ENCODE measurements at regions not wholly inside any gene's neighbourhood (a gene's known extent, or its start where the extent isn't known, plus 50 kb on each side); places are given as distances from the start of the nearest gene placed in this dataset.

DNA sequence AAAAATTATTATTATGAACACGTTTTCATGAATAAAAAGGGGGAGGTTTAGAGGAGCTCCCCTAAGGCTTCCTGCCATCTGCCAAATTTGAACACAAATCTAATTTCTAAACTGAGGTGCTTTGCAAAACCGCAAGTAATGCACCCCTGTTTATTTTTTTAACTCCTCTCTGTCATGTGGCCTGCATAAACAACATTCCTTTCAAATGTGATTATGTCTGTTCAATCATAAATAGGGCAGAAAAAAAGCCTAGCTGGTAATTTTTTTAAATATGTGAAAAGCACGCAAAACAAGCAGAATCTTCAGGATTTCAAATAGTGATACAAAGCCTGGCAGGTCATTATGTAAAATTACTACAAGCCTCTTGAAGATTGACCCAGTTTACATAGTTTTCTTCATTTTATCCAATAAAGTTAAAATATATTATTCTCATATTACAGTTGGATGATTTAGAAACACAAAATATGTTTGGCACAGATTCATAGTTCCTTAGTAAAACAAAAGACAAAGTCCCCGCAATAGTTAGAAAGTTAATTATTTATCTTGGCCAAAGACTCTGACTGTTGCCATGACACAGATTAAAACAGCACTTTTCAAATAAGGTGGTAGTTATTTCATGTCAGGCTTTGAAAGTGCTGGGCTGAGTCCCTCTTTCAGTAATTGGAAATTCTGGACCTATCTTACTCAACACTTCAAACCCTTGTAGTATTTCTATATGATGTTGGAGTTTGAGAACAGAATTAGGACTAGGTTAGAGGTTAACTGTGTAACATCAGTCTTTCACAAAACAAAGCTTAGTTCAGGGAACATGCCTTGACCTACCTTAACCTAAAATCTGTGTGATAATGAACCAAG is 200.3 kb upstream of the MPPED2 start:
- TF ChIP-seq, protein P1, sequence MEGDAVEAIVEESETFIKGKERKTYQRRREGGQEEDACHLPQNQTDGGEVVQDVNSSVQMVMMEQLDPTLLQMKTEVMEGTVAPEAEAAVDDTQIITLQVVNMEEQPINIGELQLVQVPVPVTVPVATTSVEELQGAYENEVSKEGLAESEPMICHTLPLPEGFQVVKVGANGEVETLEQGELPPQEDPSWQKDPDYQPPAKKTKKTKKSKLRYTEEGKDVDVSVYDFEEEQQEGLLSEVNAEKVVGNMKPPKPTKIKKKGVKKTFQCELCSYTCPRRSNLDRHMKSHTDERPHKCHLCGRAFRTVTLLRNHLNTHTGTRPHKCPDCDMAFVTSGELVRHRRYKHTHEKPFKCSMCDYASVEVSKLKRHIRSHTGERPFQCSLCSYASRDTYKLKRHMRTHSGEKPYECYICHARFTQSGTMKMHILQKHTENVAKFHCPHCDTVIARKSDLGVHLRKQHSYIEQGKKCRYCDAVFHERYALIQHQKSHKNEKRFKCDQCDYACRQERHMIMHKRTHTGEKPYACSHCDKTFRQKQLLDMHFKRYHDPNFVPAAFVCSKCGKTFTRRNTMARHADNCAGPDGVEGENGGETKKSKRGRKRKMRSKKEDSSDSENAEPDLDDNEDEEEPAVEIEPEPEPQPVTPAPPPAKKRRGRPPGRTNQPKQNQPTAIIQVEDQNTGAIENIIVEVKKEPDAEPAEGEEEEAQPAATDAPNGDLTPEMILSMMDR (IDR thresholded peaks at IDR 0.05; ENCODE audit: low read length, missing control alignments): no peak
- DNase-seq (ENCODE audit: low read depth): no peak
- H3K4me3 ChIP-seq (replicated peaks; ENCODE audit: low read depth, low read length): no peak overlapping the region

DNA sequence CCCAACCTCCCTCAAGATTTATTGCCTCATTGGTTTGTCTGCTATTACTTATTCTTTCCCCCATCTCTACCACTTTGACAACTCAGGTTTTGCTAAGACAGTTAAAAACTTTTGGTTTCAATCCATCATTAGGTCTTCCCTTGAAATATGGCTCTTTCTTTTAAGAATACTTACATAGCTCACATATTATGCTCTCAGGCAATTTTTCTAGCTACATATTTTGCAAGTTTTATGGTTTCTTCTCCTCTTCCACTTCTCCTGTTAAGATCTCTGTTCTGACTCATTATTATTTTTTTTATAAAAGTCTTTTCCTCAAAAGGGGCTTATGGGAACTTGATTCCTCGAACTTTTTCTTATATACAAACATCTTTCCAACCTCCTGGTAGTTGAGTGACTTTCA is 192.4 kb upstream of the MPPED2 start:
- no peak for DNase-seq (ENCODE audit: low read depth)
- TF ChIP-seq, protein P1 (IDR thresholded peaks at IDR 0.05; ENCODE audit: low read length, missing control alignments): no peak
- no peak overlapping the region for H3K4me3 ChIP-seq (replicated peaks; ENCODE audit: low read depth, low read length)

DNA sequence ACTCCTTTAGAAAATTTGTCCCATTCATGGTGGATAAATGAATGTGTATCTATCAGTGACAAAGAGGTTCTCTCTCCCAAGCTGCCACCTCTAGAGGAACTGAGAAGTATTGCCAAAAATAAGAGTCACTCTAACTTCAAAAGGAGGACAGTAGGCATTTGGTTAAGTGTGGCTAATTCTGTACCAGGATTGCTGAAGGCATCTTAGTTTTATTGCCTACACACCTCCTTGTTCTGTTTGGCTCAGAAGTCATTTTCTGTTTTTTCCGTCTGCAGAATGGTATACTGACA is 189.0 kb upstream of the MPPED2 start:
- DNase-seq (ENCODE audit: low read depth): no peak
- TF ChIP-seq, protein P1 (IDR thresholded peaks at IDR 0.05; ENCODE audit: low read length, missing control alignments): no peak

DNA sequence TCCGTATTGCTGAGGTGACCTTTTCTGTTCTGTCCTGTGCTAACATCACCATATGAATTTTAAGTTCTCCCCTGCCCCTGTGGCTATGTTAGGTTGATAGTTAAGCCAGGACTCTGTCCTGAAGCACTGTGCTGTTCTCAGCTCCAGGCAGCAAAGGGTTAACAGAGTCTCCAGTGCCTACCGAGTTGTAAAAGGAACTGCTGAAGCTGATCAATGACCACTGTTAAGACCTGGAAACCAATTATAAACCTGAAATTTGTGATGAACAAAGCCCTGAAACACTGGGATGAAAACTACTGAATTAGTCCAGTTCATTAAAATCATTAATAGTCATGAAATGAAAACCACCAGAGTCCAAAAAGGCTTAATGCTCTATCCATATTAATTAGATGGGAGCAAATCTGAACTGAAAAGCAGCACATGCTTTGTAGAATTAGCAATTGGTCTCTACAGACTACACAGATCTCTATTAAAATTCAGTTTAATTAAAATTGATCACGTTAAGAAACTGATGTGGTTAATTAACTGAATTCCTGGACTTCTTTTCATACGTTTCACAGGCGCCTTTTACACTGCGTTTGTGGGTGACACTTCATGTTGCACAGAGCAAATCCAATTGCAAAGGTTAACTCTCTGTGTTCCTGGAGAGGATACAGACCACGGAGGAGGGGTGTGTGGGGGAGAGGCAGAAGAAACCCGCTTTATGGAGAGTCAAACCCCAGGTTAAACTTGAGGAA is 188.5 kb upstream of the MPPED2 start:
- TF ChIP-seq, protein P1 (IDR thresholded peaks at IDR 0.05; ENCODE audit: low read length, missing control alignments): no peak
- H3K4me3 ChIP-seq (replicated peaks; ENCODE audit: low read depth, low read length): no peak overlapping the region
- no peak for DNase-seq (ENCODE audit: low read depth)

More for the DNA sequence above, 189.0 kb upstream of the MPPED2 start:
- no peak overlapping the region for H3K4me3 ChIP-seq (replicated peaks; ENCODE audit: low read depth, low read length)

DNA sequence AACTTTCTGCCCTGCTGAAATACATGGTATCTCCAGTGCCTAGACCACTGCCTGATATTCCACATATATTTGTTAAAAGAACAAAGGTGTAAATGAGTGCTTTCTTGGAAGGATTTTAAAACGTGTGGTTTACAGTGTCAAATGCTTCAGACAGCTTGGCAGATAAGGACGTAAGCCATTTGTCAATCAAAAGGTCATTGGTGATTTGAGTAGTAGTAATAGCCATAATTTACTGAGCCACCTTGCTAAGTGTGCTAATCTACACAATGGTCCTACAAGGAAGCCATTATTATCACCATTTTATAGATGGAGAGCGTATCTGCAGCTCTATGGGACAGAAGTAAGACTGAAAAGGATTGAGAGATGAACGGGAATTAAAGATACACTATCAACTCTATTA is 186.8 kb upstream of the MPPED2 start:
- no peak for DNase-seq (ENCODE audit: low read depth)
- TF ChIP-seq, protein P1 (IDR thresholded peaks at IDR 0.05; ENCODE audit: low read length, missing control alignments): no peak
- H3K4me3 ChIP-seq (replicated peaks; ENCODE audit: low read depth, low read length): no peak overlapping the region

DNA sequence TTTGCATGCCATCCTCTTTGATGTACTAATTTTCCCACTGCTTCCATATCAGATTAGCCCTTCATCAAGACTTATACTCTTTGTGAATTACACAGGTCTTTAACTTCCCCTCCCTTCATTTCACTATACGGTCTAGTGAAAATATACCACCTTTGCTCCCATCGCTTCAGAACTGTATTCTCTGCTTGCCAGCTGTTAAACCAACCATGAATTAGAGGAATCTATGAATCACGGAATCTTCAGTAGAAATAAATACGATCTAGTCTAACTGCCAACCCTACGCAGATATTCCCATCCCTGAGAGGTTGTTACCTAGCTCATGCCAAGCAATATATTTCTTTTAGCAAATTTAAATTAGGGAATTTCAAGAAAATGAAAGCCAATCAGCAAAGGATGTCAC is 177.8 kb upstream of the MPPED2 start:
- H3K4me3 ChIP-seq (replicated peaks; ENCODE audit: low read depth, low read length): no peak overlapping the region
- no peak for DNase-seq (ENCODE audit: low read depth)
- TF ChIP-seq, protein P1 (IDR thresholded peaks at IDR 0.05; ENCODE audit: low read length, missing control alignments): no peak
